ENCODE measurements at regions not wholly inside any gene's neighbourhood (a gene's known extent, or its start where the extent isn't known, plus 50 kb on each side); places are given as distances from the start of the nearest gene placed in this dataset.

DNA sequence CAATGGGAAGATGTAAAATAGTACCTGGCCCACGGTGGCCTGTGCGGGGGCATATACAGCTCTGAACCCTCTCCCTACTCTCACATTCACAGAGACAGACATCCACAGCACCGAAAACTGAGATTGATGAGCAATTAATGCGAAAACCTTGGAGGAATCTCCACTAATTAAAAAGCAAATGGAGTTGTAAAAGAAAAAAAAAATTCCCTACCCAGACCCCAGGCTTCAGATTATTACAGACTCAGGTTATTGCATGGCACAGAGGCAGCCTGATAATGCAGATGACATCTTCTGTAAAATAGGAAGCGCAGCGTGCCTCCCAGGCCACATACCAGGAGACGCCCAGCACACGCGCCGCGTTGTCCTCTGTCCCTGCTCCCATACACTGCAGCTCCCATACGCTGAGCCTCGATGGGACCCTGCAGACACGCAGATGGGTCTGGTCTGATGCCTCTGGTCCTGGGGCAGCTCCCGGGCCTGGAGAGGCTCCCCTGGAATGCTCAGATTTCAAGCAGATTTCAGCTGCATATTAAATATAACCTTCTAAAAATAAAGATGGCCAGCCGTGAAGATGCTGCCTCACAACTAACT is 496.1 kb upstream of the MYT1L start:
- no peak overlapping the region for H3K27ac Mint-ChIP-seq
- no peaks in the 10 kb centered on the region for H3K4me1 Mint-ChIP-seq

DNA sequence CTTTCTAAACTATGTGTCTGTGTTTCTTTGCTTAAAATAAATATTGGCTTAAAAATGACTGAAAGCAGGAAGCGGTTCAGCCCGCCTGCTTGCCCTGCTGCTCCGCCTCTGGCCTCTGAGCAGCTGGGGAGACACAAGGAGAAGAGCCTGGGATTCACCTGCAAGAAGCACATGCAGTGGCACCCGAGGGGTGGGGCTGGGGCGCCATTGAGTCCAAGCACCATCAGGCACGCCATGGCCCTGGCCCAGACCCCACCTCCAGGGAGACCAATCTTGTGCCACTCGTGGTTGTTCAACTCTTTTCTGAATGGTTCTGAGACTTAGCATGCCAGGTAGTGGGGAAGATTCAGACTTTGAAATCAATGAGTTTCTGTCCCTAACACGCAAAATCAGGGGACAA is 495.5 kb upstream of the MYT1L start:
- H3K9me3 Mint-ChIP-seq, result peaks cover 5% of the 10 kb centered on the region
- H3K27me3 Mint-ChIP-seq, result no peaks in the 10 kb centered on the region
- H3K36me3 Mint-ChIP-seq, result no peaks in the 10 kb centered on the region
- H3K27ac Mint-ChIP-seq, result no peak overlapping the region
- no peak overlapping the region for H3K4me3 Mint-ChIP-seq
- no peaks in the 10 kb centered on the region for H3K4me1 Mint-ChIP-seq
- ATAC-seq, result no peak

More for the DNA sequence above, 496.1 kb upstream of the MYT1L start:
- H3K9me3 Mint-ChIP-seq, result peaks cover 5% of the 10 kb centered on the region
- no peaks in the 10 kb centered on the region for H3K27me3 Mint-ChIP-seq
- H3K4me3 Mint-ChIP-seq, result no peak overlapping the region
- ATAC-seq, result no peak
- no peaks in the 10 kb centered on the region for H3K36me3 Mint-ChIP-seq

DNA sequence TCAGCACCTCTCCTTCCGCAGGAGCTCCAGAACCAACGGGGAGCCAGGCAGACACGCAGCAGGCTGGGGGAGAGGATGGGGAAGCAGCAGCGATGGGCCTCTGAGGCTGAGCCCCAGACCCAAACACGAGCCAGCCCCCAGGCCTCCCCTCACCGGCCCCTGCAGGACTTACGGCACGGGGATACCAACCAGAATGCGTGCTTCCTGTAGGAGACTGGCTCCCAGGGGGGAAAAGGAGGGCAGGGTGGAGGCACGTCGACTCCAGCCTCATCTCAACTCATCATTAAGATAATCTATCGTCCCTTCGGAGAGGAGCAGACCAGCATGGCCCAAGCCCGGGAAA is 495.1 kb upstream of the MYT1L start:
- Mint-ChIP-seq H3K36me3 (no peaks in the 10 kb centered on the region), H3K4me1 (no peaks in the 10 kb centered on the region), H3K4me3 (no peak overlapping the region), H3K9me3 (peaks cover 7% of the 10 kb centered on the region), H3K27ac (no peak overlapping the region), H3K27me3 (no peaks in the 10 kb centered on the region)
- no peak for ATAC-seq

DNA sequence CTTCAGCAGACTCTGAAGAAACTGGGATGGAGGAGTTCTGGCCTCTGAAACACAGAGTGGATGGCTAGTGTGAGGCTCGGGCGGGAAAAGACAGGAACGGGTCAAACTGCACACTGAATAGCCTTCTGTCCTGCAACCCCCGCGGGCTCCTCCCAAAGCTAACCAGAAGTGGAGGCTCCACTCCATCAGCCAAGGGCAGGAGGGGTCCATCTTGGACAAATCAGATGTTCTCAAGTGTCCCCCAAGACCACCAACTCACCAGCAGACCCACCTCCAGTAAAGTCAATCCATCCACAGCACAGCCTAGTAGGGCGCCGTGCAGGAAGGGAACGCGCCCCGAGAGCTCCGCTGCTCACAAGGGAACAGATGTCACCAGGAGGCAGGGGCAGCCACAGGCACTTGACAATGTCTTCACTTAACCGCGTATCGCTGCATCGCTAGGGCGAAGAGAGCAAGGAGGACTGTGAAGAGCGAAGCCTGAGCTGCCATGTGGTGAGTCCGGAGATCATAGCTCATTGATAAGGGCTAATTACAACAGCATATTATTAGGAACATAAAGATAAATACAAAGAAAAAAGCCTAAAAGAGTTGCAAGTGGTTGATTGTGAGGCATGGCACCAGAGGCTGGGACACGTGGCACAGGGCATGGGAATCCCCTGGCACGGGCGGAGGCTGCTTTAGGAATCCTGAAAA is 494.6 kb upstream of the MYT1L start:
- Mint-ChIP-seq H3K4me3 (no peak overlapping the region), H3K27ac (no peak overlapping the region), H3K4me1 (no peaks in the 10 kb centered on the region), H3K36me3 (no peaks in the 10 kb centered on the region), H3K9me3 (peaks cover 7% of the 10 kb centered on the region), H3K27me3 (no peaks in the 10 kb centered on the region)
- no peak for ATAC-seq

DNA sequence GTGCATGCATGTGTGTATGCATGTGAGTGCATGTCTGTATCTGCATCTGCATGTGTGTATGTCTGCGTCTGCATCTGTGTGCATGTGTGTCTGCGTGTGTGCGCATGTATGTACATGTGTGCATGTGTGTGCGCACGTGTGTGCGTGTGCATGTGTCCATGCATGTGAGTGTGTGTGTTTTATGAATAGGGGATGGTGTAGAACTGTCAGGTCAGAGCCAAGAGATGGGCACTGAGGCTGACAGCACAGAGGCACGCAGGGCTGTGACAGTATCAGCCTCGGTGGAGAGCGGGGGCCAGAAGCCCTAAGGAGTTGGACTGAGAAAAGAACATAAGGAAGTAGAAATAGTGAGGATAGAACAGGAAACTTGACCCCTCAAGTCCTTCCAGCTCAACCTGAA is 494.0 kb upstream of the MYT1L start:
- ATAC-seq, result no peak
- Mint-ChIP-seq H3K9me3 (peaks cover 9% of the 10 kb centered on the region), H3K4me1 (no peaks in the 10 kb centered on the region), H3K27me3 (no peaks in the 10 kb centered on the region), H3K4me3 (no peak overlapping the region), H3K36me3 (no peaks in the 10 kb centered on the region), H3K27ac (no peak overlapping the region)

DNA sequence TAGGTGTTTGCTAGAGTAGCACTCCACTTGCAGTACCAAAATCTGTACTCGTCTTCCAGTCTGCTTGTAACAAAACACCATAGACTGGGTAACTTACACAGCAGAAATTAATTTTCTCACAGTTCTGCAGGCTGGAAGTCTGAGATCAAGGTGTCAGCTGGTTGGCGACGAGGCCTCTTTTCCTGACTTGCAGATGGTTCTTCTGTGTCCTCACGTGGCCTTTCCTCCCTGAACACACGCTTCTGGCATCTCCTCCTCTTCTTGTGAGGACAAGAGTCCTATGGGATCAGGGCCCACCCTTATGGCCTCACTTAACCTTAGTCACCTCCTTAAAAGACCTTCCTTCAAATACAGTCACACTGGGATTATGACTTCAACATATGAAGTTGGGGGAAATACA is 493.5 kb upstream of the MYT1L start:
- Mint-ChIP-seq H3K27me3 (no peaks in the 10 kb centered on the region), H3K4me3 (no peak overlapping the region), H3K9me3 (peaks cover 10% of the 10 kb centered on the region), H3K4me1 (no peaks in the 10 kb centered on the region), H3K27ac (no peak overlapping the region), H3K36me3 (no peaks in the 10 kb centered on the region)
- ATAC-seq, result no peak

DNA sequence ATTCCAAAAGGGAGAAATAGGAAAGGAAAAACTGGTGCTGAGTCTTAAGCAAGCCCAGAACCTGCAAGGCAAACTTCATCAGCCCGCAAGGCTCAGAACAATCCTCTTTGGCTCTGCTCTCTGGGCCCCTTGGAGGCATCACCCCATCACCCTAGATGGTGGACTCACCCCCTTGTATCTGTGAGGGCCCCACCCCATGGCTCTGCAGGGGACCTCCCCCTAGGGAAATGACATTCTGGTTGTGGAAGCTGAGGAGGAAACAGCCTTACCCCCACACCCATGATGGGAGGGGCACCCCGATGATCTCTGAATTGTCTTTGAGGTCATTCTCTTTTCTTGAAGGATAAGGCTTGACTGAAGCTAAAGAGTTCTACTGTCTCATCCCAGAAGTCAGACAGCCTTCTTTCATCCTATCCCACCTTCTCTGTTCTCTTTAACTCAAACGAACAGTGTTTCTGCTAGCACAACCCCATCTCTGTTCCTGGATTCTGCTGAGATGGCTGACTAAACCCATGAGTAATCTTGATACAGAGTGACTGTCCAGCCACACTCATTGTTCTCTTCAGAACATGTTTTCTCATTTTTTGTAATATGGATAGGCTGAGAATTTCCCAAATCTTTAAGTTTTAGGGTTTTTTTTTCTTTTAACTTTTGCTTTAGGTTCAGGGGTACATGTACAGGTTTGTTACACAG is 492.1 kb upstream of the MYT1L start:
- Mint-ChIP-seq H3K4me1 (no peaks in the 10 kb centered on the region), H3K9me3 (peaks cover 10% of the 10 kb centered on the region), H3K27ac (no peak overlapping the region), H3K27me3 (peaks cover 6% of the 10 kb centered on the region), H3K36me3 (no peaks in the 10 kb centered on the region), H3K4me3 (no peak overlapping the region)
- ATAC-seq, result no peak

DNA sequence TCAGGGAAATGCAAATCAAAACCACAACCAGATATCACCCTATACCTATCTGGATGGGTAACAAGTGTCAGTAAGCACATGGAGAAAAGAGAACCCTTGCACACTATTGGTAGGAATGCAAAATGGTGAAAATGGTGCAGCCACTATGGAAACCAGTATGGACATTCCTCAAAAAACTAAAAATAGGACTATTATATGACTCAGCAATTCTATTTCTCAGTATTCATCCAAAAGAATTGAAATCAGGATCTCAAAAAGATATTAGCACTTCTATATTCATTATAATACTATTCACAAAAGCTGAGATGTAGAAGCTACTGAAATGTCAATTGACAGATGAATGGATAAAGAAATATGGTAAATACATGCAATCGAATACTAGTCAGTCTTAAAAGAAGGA is 491.1 kb upstream of the MYT1L start:
- Mint-ChIP-seq H3K27ac (no peak overlapping the region), H3K4me1 (no peaks in the 10 kb centered on the region), H3K9me3 (peaks cover 10% of the 10 kb centered on the region), H3K27me3 (peaks cover 16% of the 10 kb centered on the region), H3K4me3 (no peak overlapping the region), H3K36me3 (no peaks in the 10 kb centered on the region)
- ATAC-seq, result no peak

DNA sequence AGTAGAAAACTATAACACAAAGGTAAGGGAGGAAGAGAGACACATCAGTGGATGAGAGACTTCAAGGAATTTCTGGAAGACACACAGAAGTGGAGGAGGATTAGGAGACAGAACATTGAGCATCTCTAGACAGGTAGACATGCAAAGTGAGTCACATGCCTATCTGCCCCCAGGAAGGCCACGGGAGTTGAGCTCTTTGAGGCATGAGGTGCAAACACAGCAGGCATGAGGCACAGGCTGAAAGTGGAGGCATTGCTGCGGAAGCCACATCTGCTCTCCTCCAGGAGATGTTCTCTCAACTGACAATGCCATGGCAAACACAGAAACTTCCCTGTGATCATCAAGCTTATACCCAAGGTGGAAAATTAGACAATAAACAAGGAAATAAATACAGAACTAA is 481.6 kb upstream of the MYT1L start:
- H3K4me3 Mint-ChIP-seq, result no peak overlapping the region
- peaks cover 11% of the 10 kb centered on the region for H3K9me3 Mint-ChIP-seq
- no peak overlapping the region for H3K27ac Mint-ChIP-seq
- H3K36me3 Mint-ChIP-seq, result no peaks in the 10 kb centered on the region
- no peak for ATAC-seq
- H3K4me1 Mint-ChIP-seq, result no peaks in the 10 kb centered on the region
- peaks cover 4% of the 10 kb centered on the region for H3K27me3 Mint-ChIP-seq

DNA sequence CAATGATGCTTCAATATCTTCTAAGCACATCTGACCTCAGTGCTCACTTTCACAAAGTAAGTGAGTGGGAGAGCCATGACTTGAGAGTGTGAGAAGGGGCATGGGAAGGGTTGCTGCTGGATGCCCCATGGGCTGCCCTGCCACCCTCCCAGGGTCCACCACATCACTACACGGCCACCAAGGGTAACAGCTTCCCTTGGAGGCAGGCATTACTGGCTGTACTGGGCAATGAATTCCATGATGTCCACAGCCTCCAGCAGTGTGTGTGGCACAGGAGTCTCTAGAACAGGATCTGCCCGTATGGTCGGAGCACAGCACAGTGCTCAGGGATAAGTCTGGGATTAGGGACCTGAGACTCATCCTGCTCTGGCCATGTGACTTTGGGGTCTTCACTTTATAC is 481.0 kb upstream of the MYT1L start:
- Mint-ChIP-seq H3K36me3 (no peaks in the 10 kb centered on the region), H3K4me1 (no peaks in the 10 kb centered on the region), H3K9me3 (peaks cover 11% of the 10 kb centered on the region), H3K4me3 (no peak overlapping the region), H3K27ac (no peak overlapping the region), H3K27me3 (no peaks in the 10 kb centered on the region)
- ATAC-seq, result peak; percentile 8

DNA sequence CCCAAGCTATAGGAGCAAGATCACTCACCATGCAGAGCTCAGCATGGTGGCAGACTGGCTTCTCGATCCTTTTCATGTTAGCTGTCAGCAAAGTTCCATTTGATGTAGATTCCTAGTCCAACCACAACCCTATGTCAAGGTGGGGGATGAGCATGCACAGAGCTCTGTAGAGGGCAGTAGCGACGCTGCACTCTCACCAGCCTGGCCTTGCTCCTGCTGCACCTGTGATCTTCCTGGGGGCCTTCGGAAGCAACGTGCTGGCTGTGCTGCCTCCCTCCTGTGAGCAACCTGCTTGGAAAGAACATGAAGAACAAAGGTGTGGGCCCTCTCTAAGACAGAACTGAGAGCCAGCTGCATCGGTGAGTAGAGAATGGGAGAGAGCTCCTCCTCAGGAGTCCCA is 479.4 kb upstream of the MYT1L start:
- Mint-ChIP-seq H3K27ac (no peak overlapping the region), H3K36me3 (no peaks in the 10 kb centered on the region), H3K4me3 (no peak overlapping the region), H3K27me3 (no peaks in the 10 kb centered on the region), H3K9me3 (peaks cover 11% of the 10 kb centered on the region), H3K4me1 (no peaks in the 10 kb centered on the region)
- ATAC-seq, result peak; percentile 45

DNA sequence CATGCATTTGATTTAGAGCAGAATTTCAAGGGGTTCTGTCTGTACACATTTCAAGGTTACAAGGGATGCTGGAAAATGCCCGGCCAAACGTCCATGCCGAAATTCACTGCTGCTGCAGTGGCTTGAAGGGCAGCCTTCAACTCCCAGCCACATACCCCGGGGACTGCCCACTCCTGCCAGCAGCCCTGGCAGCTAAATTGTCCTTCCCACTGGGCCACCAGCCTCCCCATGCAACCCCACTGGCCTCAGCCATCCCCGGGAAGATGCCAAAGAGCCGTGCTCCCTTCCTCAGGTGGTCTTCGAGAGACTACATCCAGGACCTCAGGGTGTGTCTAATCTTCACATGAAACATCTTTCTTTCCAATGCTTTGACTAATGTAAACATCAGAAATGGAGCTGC is 478.7 kb upstream of the MYT1L start:
- H3K4me3 Mint-ChIP-seq, result no peak overlapping the region
- no peaks in the 10 kb centered on the region for H3K27me3 Mint-ChIP-seq
- H3K4me1 Mint-ChIP-seq, result no peaks in the 10 kb centered on the region
- no peak overlapping the region for H3K27ac Mint-ChIP-seq
- no peak for ATAC-seq
- H3K36me3 Mint-ChIP-seq, result no peaks in the 10 kb centered on the region
- peaks cover 11% of the 10 kb centered on the region for H3K9me3 Mint-ChIP-seq

DNA sequence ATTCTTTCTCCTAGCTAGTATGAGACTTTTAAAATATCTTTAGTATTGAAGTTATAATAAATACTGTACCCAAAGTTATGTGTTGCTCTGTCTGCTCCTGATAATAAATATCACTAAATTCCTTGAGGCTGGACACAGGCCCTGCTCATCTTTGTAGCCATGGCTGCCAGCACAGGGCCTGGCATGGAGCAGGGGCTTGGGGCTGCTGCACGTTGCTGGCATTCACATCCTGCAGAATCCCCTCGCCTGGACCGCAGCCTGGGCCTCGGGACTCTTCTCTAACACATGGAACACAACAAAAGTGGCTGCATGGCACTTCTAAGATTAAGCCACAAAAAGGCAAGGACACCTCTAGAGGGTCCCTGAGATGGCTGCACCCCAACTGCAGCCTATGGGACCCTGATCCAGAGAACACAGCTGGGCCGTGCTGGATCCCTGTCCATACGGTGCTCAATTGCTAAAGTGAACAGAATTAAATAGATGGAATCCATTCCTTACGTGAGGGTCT is 477.5 kb upstream of the MYT1L start:
- H3K27ac Mint-ChIP-seq, result no peak overlapping the region
- no peaks in the 10 kb centered on the region for H3K27me3 Mint-ChIP-seq
- no peaks in the 10 kb centered on the region for H3K36me3 Mint-ChIP-seq
- no peak for ATAC-seq
- H3K9me3 Mint-ChIP-seq, result peaks cover 5% of the 10 kb centered on the region
- H3K4me1 Mint-ChIP-seq, result no peaks in the 10 kb centered on the region
- H3K4me3 Mint-ChIP-seq, result no peak overlapping the region

DNA sequence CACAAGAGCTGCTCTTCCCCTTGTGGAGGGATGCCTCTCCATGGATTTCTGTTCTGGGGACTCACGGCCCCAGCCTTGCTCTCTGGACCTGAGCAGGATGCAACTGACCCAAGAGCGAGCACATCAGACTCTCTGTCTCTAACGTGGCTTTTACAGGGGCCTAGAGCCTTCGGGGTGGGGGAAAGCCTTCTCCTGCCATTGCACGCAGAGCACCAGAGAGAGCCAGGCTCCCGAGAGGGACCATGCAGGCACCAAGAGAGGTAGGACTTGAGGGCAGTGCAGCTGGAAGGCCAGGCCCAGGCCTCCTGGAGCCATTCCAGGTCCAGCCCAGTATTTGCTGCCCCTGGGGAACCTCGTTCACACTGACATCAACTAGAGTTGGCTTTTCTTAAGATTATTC is 475.6 kb upstream of the MYT1L start:
- peak; percentile 39 for ATAC-seq
- H3K4me1 Mint-ChIP-seq, result no peaks in the 10 kb centered on the region
- H3K27me3 Mint-ChIP-seq, result no peaks in the 10 kb centered on the region
- H3K9me3 Mint-ChIP-seq, result peaks cover 2% of the 10 kb centered on the region
- no peak overlapping the region for H3K4me3 Mint-ChIP-seq
- no peak overlapping the region for H3K27ac Mint-ChIP-seq
- H3K36me3 Mint-ChIP-seq, result no peaks in the 10 kb centered on the region

DNA sequence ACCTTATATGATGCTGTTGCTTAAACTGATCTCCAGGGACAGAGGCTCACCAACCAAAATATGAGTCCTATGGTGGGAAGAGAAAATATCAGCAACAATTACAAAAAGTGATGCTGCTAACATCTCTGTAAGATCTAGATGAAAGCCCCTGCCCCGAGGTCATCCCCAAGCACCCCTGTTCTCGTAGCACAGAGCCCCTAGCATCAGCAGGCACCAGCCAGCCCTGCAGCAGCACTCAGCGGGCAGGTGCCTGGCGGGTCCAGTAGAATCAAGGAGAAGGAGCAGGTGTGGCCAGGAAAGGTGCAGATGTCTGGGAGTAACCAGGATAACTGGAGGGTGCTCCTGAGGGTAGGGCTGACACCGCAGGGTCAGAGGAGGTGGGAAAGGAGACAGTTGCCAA is 474.2 kb upstream of the MYT1L start:
- Mint-ChIP-seq H3K4me3 (no peak overlapping the region), H3K36me3 (no peaks in the 10 kb centered on the region), H3K27ac (no peak overlapping the region), H3K4me1 (no peaks in the 10 kb centered on the region), H3K9me3 (peaks cover 2% of the 10 kb centered on the region), H3K27me3 (no peaks in the 10 kb centered on the region)
- ATAC-seq, result no peak

DNA sequence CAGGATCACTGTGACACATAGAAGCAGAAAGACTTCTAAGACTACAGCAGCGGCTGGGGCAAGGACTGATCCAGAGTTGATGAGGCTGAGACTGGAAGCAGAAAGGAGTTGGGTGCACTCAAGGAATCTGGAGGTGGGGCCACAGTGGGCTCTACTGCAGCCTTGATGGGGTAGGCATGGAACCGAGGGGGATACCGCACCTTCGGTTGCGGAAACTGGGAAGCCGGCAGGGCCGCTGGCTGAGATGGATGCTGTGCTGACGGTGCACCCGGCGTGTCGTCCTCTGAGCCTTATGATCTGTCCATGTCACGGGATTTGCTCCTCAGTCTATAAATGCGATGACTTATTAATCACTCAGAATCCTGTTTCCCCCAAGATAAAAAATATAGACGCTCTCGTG is 473.5 kb upstream of the MYT1L start:
- Mint-ChIP-seq H3K4me3 (no peak overlapping the region), H3K36me3 (no peaks in the 10 kb centered on the region), H3K27ac (no peak overlapping the region)

More for the DNA sequence above, 473.5 kb upstream of the MYT1L start:
- Mint-ChIP-seq H3K4me1 (no peaks in the 10 kb centered on the region), H3K9me3 (peaks cover 5% of the 10 kb centered on the region), H3K27me3 (no peaks in the 10 kb centered on the region)
- ATAC-seq, result no peak

All from stimulated activated memory B cell treated with anti-CD40 and anti-IgM and Interleukin-4, amounts not matched to agents 10 μg/mL and 1 μg/mL and 100 μg/mL, for 72 hours (primary cell).